ENCODE measurements at regions not wholly inside any gene's neighbourhood (a gene's known extent, or its start where the extent isn't known, plus 50 kb on each side); places are given as distances from the start of the nearest gene placed in this dataset.
A peak's percentile ranks its signal among the peaks of the same experiment; 100 is the strongest.
"Not testable (repeated sequence)": the region's sequence is repeated elsewhere in the genome, so short reads cannot be mapped to it uniquely, and the experiment has no call there.

GRCh38 chr11:95610185-95610584 lies 179.4 kb downstream of the FAM76B start:
- H3K9me3 ChIP-seq (ENCODE audit: control insufficient read depth in 2 of 2, low read length in 2 of 2); H3K4me3 ChIP-seq (ENCODE audit: low read depth, low read length); H3K27ac Mint-ChIP-seq; H3K4me3 Mint-ChIP-seq; H3K9me3 Mint-ChIP-seq; H3K27ac ChIP-seq (ENCODE audit: insufficient read depth, low read length, poor library complexity, severe bottlenecking); H3K27me3 ChIP-seq (ENCODE audit: control insufficient read depth, insufficient read depth, low read length); DNase-seq; ATAC-seq (ENCODE audit: low read depth in 2 of 2); H3K36me3 ChIP-seq (ENCODE audit: control insufficient read depth, insufficient read depth, low read length); H3K4me1 ChIP-seq (ENCODE audit: control insufficient read depth, insufficient read depth, low read length, poor library complexity, severe bottlenecking): not testable (repeated sequence)
- Mint-ChIP-seq H3K36me3 (peaks cover 33% of the 10 kb centered on the region), H3K4me1 (peaks cover 4 to 40% (median 11%) of the 10 kb centered on the region in 4 donors), H3K27me3 (peaks cover 11% of the 10 kb centered on the region)

DNA sequence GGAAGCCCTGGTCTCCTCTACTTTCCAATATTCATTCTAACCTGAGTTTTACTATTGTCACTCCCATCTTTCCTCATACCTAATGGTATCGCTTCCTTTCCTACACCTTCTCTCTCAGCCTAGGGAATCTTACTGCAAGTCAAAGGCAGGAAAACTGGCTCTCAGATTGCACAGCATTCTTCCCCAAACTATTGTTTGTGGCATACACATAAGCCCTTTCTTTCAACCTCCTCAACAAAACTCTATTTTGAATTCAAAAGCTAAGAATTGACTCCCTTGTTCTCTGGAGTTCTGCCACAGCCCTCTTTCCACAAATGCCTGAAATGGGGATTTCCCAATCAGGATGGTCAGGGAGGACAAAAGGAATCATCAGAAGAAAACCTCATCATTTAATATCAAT lies 181.5 kb downstream of the FAM76B start:
- peaks cover 11% of the 10 kb centered on the region for H3K27me3 Mint-ChIP-seq
- peak overlapping the region in 1 of 4 donors; percentile 27 for H3K4me3 Mint-ChIP-seq
- peaks cover 23% of the 10 kb centered on the region for H3K36me3 Mint-ChIP-seq
- Histone ChIP-seq H3K27ac (ENCODE audit: insufficient read depth, low read length, poor library complexity, severe bottlenecking) (no peak overlapping the region), H3K4me3 (ENCODE audit: low read depth, low read length) (no peak overlapping the region), H3K27me3 (ENCODE audit: control insufficient read depth, insufficient read depth, low read length) (peaks cover 2% of the 10 kb centered on the region), H3K4me1 (ENCODE audit: control insufficient read depth, insufficient read depth, low read length, poor library complexity, severe bottlenecking) (no peaks in the 10 kb centered on the region), H3K36me3 (ENCODE audit: control insufficient read depth, insufficient read depth, low read length) (no peaks in the 10 kb centered on the region), H3K9me3 (ENCODE audit: control insufficient read depth in 2 of 2, low read length in 2 of 2) (no peaks in the 10 kb centered on the region)
- H3K27ac Mint-ChIP-seq, result peak overlapping the region in 1 of 3 donors; percentile 2
- DNase-seq (no peak), ATAC-seq (ENCODE audit: low read depth in 2 of 2) (no peak)
- peaks cover 0 to 2% (median 0%) of the 10 kb centered on the region in 7 donors for H3K9me3 Mint-ChIP-seq
- H3K4me1 Mint-ChIP-seq, result peaks cover 4 to 36% (median 14%) of the 10 kb centered on the region in 4 donors

DNA sequence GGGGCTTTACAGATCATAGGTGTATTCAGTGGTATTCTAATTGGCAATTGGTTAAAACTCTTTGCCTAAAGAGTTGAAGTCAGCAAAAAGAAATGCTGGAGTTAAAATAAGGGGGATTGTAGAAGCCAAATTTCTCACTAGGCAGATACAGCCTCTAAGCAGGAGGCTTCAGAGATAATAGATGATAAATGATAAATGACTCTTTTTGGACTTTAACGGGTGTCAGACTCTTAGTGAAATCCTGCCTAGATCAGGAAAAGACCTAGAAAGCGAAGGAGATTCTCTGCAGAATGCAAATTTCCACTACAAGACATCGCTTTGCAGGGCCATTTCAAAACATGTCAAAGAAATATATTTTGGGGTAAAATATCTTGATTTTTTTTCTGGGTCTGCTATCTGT lies 182.8 kb downstream of the FAM76B start:
- no peak overlapping the region for H3K4me3 Mint-ChIP-seq
- Histone ChIP-seq H3K4me3 (ENCODE audit: low read depth, low read length) (no peak overlapping the region), H3K36me3 (ENCODE audit: control insufficient read depth, insufficient read depth, low read length) (no peaks in the 10 kb centered on the region), H3K27ac (ENCODE audit: insufficient read depth, low read length, poor library complexity, severe bottlenecking) (no peak overlapping the region), H3K27me3 (ENCODE audit: control insufficient read depth, insufficient read depth, low read length) (peaks cover 2% of the 10 kb centered on the region), H3K4me1 (ENCODE audit: control insufficient read depth, insufficient read depth, low read length, poor library complexity, severe bottlenecking) (no peaks in the 10 kb centered on the region), H3K9me3 (ENCODE audit: control insufficient read depth in 2 of 2, low read length in 2 of 2) (no peaks in the 10 kb centered on the region)
- ATAC-seq (ENCODE audit: low read depth in 2 of 2), result no peak
- peaks cover 19% of the 10 kb centered on the region for H3K36me3 Mint-ChIP-seq
- peaks cover 9% of the 10 kb centered on the region for H3K27me3 Mint-ChIP-seq
- peaks cover 4 to 44% (median 15%) of the 10 kb centered on the region in 4 donors for H3K4me1 Mint-ChIP-seq
- no peak for DNase-seq
- peaks cover 0 to 2% (median 0%) of the 10 kb centered on the region in 7 donors for H3K9me3 Mint-ChIP-seq
- H3K27ac Mint-ChIP-seq, result peak overlapping the region in 2 of 3 donors; percentile 39 to 53

DNA sequence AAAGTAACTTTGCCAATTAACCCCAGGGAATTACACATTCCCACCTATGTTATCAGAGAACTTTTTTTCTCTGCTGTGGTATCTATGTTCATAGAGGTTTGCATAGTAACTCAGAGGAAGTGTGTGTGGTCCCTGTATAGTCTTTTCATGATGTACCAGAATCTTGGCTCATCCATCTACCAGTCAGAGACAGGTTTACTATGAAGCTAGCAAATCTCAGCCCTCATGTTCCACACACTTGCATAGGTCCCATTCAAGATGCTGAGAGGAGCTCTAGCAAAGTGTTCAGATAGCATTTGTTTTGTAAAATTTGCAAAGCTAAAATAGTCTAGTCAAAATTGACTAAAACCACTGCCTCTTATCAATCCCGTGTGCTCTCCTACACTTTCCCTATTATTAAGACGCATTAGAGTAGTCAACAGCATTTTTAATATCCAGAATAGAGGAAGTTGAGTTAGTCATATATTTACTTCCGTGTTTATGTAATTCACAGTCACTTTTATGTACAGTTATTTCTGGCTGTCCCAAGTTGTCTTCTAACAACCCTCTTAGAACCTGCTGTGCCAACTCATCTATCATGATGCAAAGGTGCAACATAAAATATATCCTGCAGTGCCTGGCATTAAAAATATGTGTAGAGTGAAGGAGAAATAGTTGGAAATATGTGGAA lies 184.2 kb downstream of the FAM76B start:
- no peak overlapping the region for H3K27ac Mint-ChIP-seq
- H3K9me3 ChIP-seq (ENCODE audit: control insufficient read depth in 2 of 2, low read length in 2 of 2), result no peaks in the 10 kb centered on the region

GRCh38 chr11:95599959-95600586 lies 189.5 kb downstream of the FAM76B start:
- peak overlapping the region; percentile 59 to 88 (median 84) for H3K27ac Mint-ChIP-seq
- peak overlapping the region in 1 of 4 donors; percentile 33 for H3K4me3 Mint-ChIP-seq

More for the DNA sequence above, 184.2 kb downstream of the FAM76B start:
- Histone ChIP-seq H3K4me1 (ENCODE audit: control insufficient read depth, insufficient read depth, low read length, poor library complexity, severe bottlenecking) (no peaks in the 10 kb centered on the region), H3K27ac (ENCODE audit: insufficient read depth, low read length, poor library complexity, severe bottlenecking) (no peak overlapping the region), H3K36me3 (ENCODE audit: control insufficient read depth, insufficient read depth, low read length) (no peaks in the 10 kb centered on the region), H3K27me3 (ENCODE audit: control insufficient read depth, insufficient read depth, low read length) (peaks cover 2% of the 10 kb centered on the region), H3K4me3 (ENCODE audit: low read depth, low read length) (no peak overlapping the region)
- Mint-ChIP-seq H3K27me3 (peaks cover 6% of the 10 kb centered on the region), H3K4me3 (no peak overlapping the region), H3K9me3 (peaks cover 0 to 2% (median 0%) of the 10 kb centered on the region in 7 donors), H3K4me1 (peaks cover 4 to 47% (median 22%) of the 10 kb centered on the region in 4 donors), H3K36me3 (peaks cover 14% of the 10 kb centered on the region)
- peak in 1 of 2 donors; percentile 39 for ATAC-seq (ENCODE audit: low read depth in 2 of 2)
- no peak for DNase-seq

GRCh38 chr11:95595973-95596489 lies 193.6 kb downstream of the FAM76B start:
- no peaks in the 10 kb centered on the region for H3K9me3 ChIP-seq (ENCODE audit: control insufficient read depth in 2 of 2, low read length in 2 of 2)

More at GRCh38 chr11:95599959-95600586, 189.5 kb downstream of the FAM76B start:
- Histone ChIP-seq H3K36me3 (ENCODE audit: control insufficient read depth, insufficient read depth, low read length) (no peaks in the 10 kb centered on the region), H3K9me3 (ENCODE audit: control insufficient read depth in 2 of 2, low read length in 2 of 2) (no peaks in the 10 kb centered on the region), H3K27me3 (ENCODE audit: control insufficient read depth, insufficient read depth, low read length) (peaks cover under 1% of the 10 kb centered on the region), H3K4me1 (ENCODE audit: control insufficient read depth, insufficient read depth, low read length, poor library complexity, severe bottlenecking) (peaks cover 7% of the 10 kb centered on the region), H3K4me3 (ENCODE audit: low read depth, low read length) (peak overlapping the region; percentile 9), H3K27ac (ENCODE audit: insufficient read depth, low read length, poor library complexity, severe bottlenecking) (no peak overlapping the region)
- peak; percentile 28 to 40 for ATAC-seq (ENCODE audit: low read depth in 2 of 2)
- DNase-seq, result peak in 2 of 3 donors; percentile 10 to 72
- H3K27me3 Mint-ChIP-seq, result no peaks in the 10 kb centered on the region
- H3K4me1 Mint-ChIP-seq, result peaks cover 13 to 62% (median 30%) of the 10 kb centered on the region in 4 donors
- H3K36me3 Mint-ChIP-seq, result peaks cover 20% of the 10 kb centered on the region
- H3K9me3 Mint-ChIP-seq, result peaks cover 0 to 4% (median 0%) of the 10 kb centered on the region in 7 donors

GRCh38 chr11:95595541-95595940 lies 194.0 kb downstream of the FAM76B start:
- DNase-seq, result no peak
- Histone ChIP-seq H3K9me3 (ENCODE audit: control insufficient read depth in 2 of 2, low read length in 2 of 2) (no peaks in the 10 kb centered on the region), H3K4me3 (ENCODE audit: low read depth, low read length) (no peak overlapping the region), H3K27ac (ENCODE audit: insufficient read depth, low read length, poor library complexity, severe bottlenecking) (no peak overlapping the region), H3K4me1 (ENCODE audit: control insufficient read depth, insufficient read depth, low read length, poor library complexity, severe bottlenecking) (peaks cover 7% of the 10 kb centered on the region), H3K27me3 (ENCODE audit: control insufficient read depth, insufficient read depth, low read length) (no peaks in the 10 kb centered on the region), H3K36me3 (ENCODE audit: control insufficient read depth, insufficient read depth, low read length) (no peaks in the 10 kb centered on the region)
- Mint-ChIP-seq H3K36me3 (peaks cover 20% of the 10 kb centered on the region), H3K9me3 (peaks cover 0 to 4% (median 0%) of the 10 kb centered on the region in 7 donors), H3K4me1 (peaks cover 13 to 54% (median 25%) of the 10 kb centered on the region in 4 donors), H3K27me3 (no peaks in the 10 kb centered on the region), H3K4me3 (no peak overlapping the region), H3K27ac (peak overlapping the region in 1 of 3 donors; percentile 82)
- no peak for ATAC-seq (ENCODE audit: low read depth in 2 of 2)

More at GRCh38 chr11:95595973-95596489, 193.6 kb downstream of the FAM76B start:
- DNase-seq (no peak), ATAC-seq (ENCODE audit: low read depth in 2 of 2) (no peak)
- H3K27me3 Mint-ChIP-seq, result no peaks in the 10 kb centered on the region
- Histone ChIP-seq H3K27me3 (ENCODE audit: control insufficient read depth, insufficient read depth, low read length) (no peaks in the 10 kb centered on the region), H3K4me3 (ENCODE audit: low read depth, low read length) (no peak overlapping the region), H3K27ac (ENCODE audit: insufficient read depth, low read length, poor library complexity, severe bottlenecking) (no peak overlapping the region), H3K4me1 (ENCODE audit: control insufficient read depth, insufficient read depth, low read length, poor library complexity, severe bottlenecking) (peaks cover 7% of the 10 kb centered on the region), H3K36me3 (ENCODE audit: control insufficient read depth, insufficient read depth, low read length) (no peaks in the 10 kb centered on the region)
- H3K4me1 Mint-ChIP-seq, result peaks cover 13 to 54% (median 27%) of the 10 kb centered on the region in 4 donors
- no peak overlapping the region for H3K4me3 Mint-ChIP-seq
- peak overlapping the region in 2 of 3 donors; percentile 82 to 85 for H3K27ac Mint-ChIP-seq
- peaks cover 23% of the 10 kb centered on the region for H3K36me3 Mint-ChIP-seq
- peaks cover 0 to 4% (median 0%) of the 10 kb centered on the region in 7 donors for H3K9me3 Mint-ChIP-seq

Measured in CD4-positive, CD25-positive, alpha-beta regulatory T cell (primary cell).